ACHN (cell line): ENCODE measurements at regions not wholly inside any gene's neighbourhood (a gene's known extent, or its start where the extent isn't known, plus 50 kb on each side); places are given as distances from the start of the nearest gene placed in this dataset.
"Not testable (repeated sequence)": the region's sequence is repeated elsewhere in the genome, so short reads cannot be mapped to it uniquely, and the experiment has no call there.

Experiments used
- DNase-seq: peaks from one replicate; pipeline ENCODE4 v3.0.0-alpha.2; 2015
- in situ Hi-C: cut with HindIII; loops from 2 replicates; pipeline ENCODE4 v1.10.0; 2017; ENCODE audit warnings: low sequenced_read_pairs, low pct_ligation_motif_present, low pct_unique_long_range_greater_than_20kb

GRCh38 chr20:54351371-54352136 is 123.8 kb upstream of the DOK5 start:
- no peak for DNase-seq
- in situ Hi-C loops: no loop called here

- DNase-seq, in situ Hi-C loops: not testable (repeated sequence)
These were observed 122.9 kb upstream of the DOK5 start for GRCh38 chr20:54352541-54352940.

- in situ Hi-C loops: no loop called here
- DNase-seq: no peak
These were observed 122.1 kb upstream of the DOK5 start for GRCh38 chr20:54353292-54353691.

GRCh38 chr20:54355631-54356280 is 119.6 kb upstream of the DOK5 start:
- in situ Hi-C loops: no loop called here
- DNase-seq: no peak

GRCh38 chr20:54356801-54357200 is 118.6 kb upstream of the DOK5 start:
- in situ Hi-C loops: no loop called here
- no peak for DNase-seq

GRCh38 chr20:54361475-54361874 is 113.9 kb upstream of the DOK5 start:
- in situ Hi-C loops: no loop called here
- DNase-seq: no peak

GRCh38 chr20:54362283-54362682 is 113.1 kb upstream of the DOK5 start:
- no peak for DNase-seq
- in situ Hi-C loops: no loop called here

GRCh38 chr20:54364365-54364764 is 111.0 kb upstream of the DOK5 start:
- no peak for DNase-seq
- in situ Hi-C loops: no loop called here

- in situ Hi-C loops: no loop called here
- DNase-seq: no peak
These were observed 110.5 kb upstream of the DOK5 start for GRCh38 chr20:54364919-54365318.

GRCh38 chr20:54366669-54367344 is 108.6 kb upstream of the DOK5 start:
- no peak for DNase-seq
- in situ Hi-C loops: no loop called here

- in situ Hi-C loops: no loop called here
- DNase-seq: no peak
These were observed 106.8 kb upstream of the DOK5 start for GRCh38 chr20:54368570-54368969.

- no peak for DNase-seq
- in situ Hi-C loops: no loop called here
These were observed 103.1 kb upstream of the DOK5 start for GRCh38 chr20:54372313-54372712.

- no peak for DNase-seq
- in situ Hi-C loops: no loop called here
These were observed 97.2 kb upstream of the DOK5 start for GRCh38 chr20:54377992-54378773.

GRCh38 chr20:54379893-54380584 is 95.4 kb upstream of the DOK5 start:
- no peak for DNase-seq
- in situ Hi-C loops: no loop called here

GRCh38 chr20:54382419-54382818 is 93.0 kb upstream of the DOK5 start:
- DNase-seq: no peak
- in situ Hi-C loops: no loop called here

- DNase-seq: no peak
- in situ Hi-C loops: no loop called here
These were observed 89.6 kb upstream of the DOK5 start for GRCh38 chr20:54385746-54386145.

GRCh38 chr20:54389596-54390280 is 85.7 kb upstream of the DOK5 start:
- in situ Hi-C loops: no loop called here
- DNase-seq: no peak
